Peyer's patch (tissue), 4 donors: ENCODE measurements at regions not wholly inside any gene's neighbourhood (a gene's known extent, or its start where the extent isn't known, plus 50 kb on each side); places are given as distances from the start of the nearest gene placed in this dataset.

Source experiments
- DNase-seq, 3 donors: peaks; one replicate each; pipeline ENCODE4 v3.0.0-alpha.2; 2017 to 2019
- H3K27ac ChIP-seq, 4 donors: fragments of 200-600 bp; sonication (generic); one replicate each; pipeline ENCODE4 v1.5.1; 2016 to 2019
- H3K27me3 ChIP-seq, 2 donors: fragments of 200-600 bp; sonication (generic); one replicate each; pipeline ENCODE4 v1.5.1; 2019
- H3K36me3 ChIP-seq, 3 donors: fragments of 200-600 bp; sonication (generic); one replicate each; pipeline ENCODE4 v1.5.1; 2016 to 2019
- H3K4me1 ChIP-seq, 4 donors: fragments of 200-600 bp; sonication (generic); one replicate each; pipeline ENCODE4 v1.5.1; 2016 to 2019
- H3K4me3 ChIP-seq, 4 donors: fragments of 200-600 bp; sonication (generic); 1 replicate in 3 of 4; 2 replicates in 1 of 4; pipeline ENCODE4 v1.5.1; 2016 to 2019; ENCODE audit warnings: mild to moderate bottlenecking in 1 of 4
- H3K9me3 ChIP-seq, 4 donors: fragments of 200-600 bp; sonication (generic); one replicate each; pipeline ENCODE4 v1.5.1; 2016 to 2019; ENCODE audit warnings: mild to moderate bottlenecking in 1 of 4
- CTCF ChIP-seq, 6 experiments: fragments of 450-650 bp in 4 of 6; fragments of 200-600 bp in 2 of 6; sonication (generic) in 1 of 6; IDR thresholded peaks; one replicate each; pipeline ENCODE4 v1.5.1; 2017 to 2019; ENCODE audit warnings: antibody characterized with exemption in 6 of 6, mild to moderate bottlenecking in 3 of 6, moderate library complexity in 1 of 6
- POLR2A ChIP-seq, 2 donors: fragments of 450-650 bp; IDR thresholded peaks; one replicate each; pipeline ENCODE4 v1.5.1; 2017; ENCODE audit warnings: antibody characterized with exemption in 2 of 2, mild to moderate bottlenecking in 2 of 2, moderate library complexity in 2 of 2

GRCh38 chr5:155353231-155353630, 339.7 kb downstream of the KIF4B start:
- Histone ChIP-seq H3K4me3 (no peak overlapping the region), H3K27ac (no peak overlapping the region), H3K9me3 (no peaks in the 10 kb centered on the region), H3K36me3 (no peaks in the 10 kb centered on the region), H3K4me1 (no peaks in the 10 kb centered on the region), H3K27me3 (no peaks in the 10 kb centered on the region)
- TF ChIP-seq CTCF (IDR thresholded peaks at IDR 0.05) (no peak), POLR2A (IDR thresholded peaks at IDR 0.05) (no peak)
- DNase-seq = no peak

DNA sequence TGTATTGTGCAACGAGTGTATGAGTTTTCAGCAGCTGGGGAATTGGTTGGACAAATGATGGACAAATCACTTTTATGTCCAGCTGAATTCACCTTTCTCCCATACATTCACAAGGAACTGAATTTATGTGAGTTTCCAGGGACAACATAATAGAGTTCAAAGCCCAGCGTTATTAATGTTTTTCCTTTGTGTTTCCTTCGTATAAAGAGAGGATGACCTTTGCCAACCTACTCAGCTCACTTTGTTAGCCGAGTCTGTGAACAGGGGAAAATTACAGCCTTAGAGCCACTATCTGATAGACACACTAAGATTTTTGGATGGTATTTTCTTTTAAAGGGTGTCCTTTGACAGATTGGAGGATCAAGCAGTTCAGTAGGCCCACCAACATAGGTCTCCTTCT, 352.5 kb downstream of the KIF4B start:
- no peak for TF ChIP-seq CTCF (IDR thresholded peaks at IDR 0.05)
- no peak for TF ChIP-seq POLR2A (IDR thresholded peaks at IDR 0.05)
- Histone ChIP-seq H3K36me3 (no peaks in the 10 kb centered on the region), H3K27ac (no peak overlapping the region), H3K9me3 (no peaks in the 10 kb centered on the region), H3K4me3 (no peak overlapping the region), H3K27me3 (no peaks in the 10 kb centered on the region), H3K4me1 (no peaks in the 10 kb centered on the region)
- DNase-seq = no peak

- DNase-seq = no peak
- Histone ChIP-seq H3K36me3 (no peaks in the 10 kb centered on the region), H3K27me3 (no peaks in the 10 kb centered on the region), H3K4me3 (no peak overlapping the region), H3K27ac (no peak overlapping the region), H3K4me1 (no peaks in the 10 kb centered on the region), H3K9me3 (no peaks in the 10 kb centered on the region)
- TF ChIP-seq POLR2A (IDR thresholded peaks at IDR 0.05) = no peak
- TF ChIP-seq CTCF (IDR thresholded peaks at IDR 0.05) = no peak
Observed at GRCh38 chr5:155367841-155368240, 354.3 kb downstream of the KIF4B start.

DNA sequence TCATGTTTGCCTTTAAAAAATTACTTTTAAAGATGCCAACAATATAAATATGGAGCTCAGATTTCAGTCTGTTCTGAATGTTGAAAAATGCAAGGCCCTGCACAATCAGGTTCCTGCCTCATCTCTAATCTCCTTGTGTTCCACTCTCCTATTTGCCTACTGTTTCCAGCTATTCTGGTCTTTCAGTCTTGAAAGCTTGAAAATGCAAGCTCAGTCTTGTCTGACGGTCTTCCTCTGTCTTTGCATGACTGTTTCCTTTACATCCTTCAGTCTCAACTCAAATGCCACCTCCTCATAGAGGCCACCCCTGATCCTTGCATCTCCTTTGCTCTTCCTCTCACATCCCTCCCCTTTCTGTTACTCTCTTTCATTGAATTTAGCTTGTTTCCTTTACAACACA, 354.9 kb downstream of the KIF4B start:
- H3K27ac ChIP-seq = no peak overlapping the region
- no peak overlapping the region for H3K4me3 ChIP-seq
- no peak for DNase-seq
- H3K36me3 ChIP-seq = no peaks in the 10 kb centered on the region
- H3K9me3 ChIP-seq = no peaks in the 10 kb centered on the region
- H3K4me1 ChIP-seq = no peaks in the 10 kb centered on the region
- no peak for TF ChIP-seq CTCF (IDR thresholded peaks at IDR 0.05)
- TF ChIP-seq POLR2A (IDR thresholded peaks at IDR 0.05) = no peak
- no peaks in the 10 kb centered on the region for H3K27me3 ChIP-seq

- no peak for TF ChIP-seq POLR2A (IDR thresholded peaks at IDR 0.05)
- no peak for TF ChIP-seq CTCF (IDR thresholded peaks at IDR 0.05)
- DNase-seq = no peak
- no peaks in the 10 kb centered on the region for H3K36me3 ChIP-seq
Observed at GRCh38 chr5:155380480-155380879, 366.9 kb downstream of the KIF4B start.

DNA sequence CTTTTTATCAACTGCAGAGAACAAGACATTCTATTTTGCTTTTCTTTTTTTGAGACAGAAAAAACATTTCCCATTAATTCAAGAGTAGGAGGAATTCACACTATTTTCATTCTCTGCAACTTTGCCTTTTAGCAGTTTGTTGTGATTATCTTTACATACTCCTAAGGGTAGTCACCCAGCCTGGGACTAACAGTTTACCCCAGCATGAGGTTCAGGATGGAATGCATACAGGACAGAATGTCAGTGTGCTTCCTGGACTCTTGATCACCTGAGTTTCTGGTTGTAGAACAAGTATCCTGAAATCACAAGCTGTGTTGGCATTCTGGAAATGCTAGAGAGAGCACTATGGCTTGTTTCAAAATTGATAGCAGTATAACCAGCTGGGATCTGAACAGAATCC, 368.1 kb downstream of the KIF4B start:
- Histone ChIP-seq H3K9me3 (no peaks in the 10 kb centered on the region), H3K36me3 (no peaks in the 10 kb centered on the region), H3K4me1 (no peaks in the 10 kb centered on the region), H3K27me3 (no peaks in the 10 kb centered on the region), H3K27ac (no peak overlapping the region), H3K4me3 (no peak overlapping the region)
- no peak for DNase-seq
- TF ChIP-seq CTCF (IDR thresholded peaks at IDR 0.05) (no peak), POLR2A (IDR thresholded peaks at IDR 0.05) (no peak)

More at GRCh38 chr5:155380480-155380879, 366.9 kb downstream of the KIF4B start:
- Histone ChIP-seq H3K4me1 (no peaks in the 10 kb centered on the region), H3K4me3 (no peak overlapping the region), H3K27me3 (no peaks in the 10 kb centered on the region), H3K9me3 (no peaks in the 10 kb centered on the region), H3K27ac (no peak overlapping the region)
